Anterior cingulate cortex (tissue), 58 donors: ENCODE measurements at regions not wholly inside any gene's neighbourhood (a gene's known extent, or its start where the extent isn't known, plus 50 kb on each side); places are given as distances from the start of the nearest gene placed in this dataset.
"Not testable (repeated sequence)": the region's sequence is repeated elsewhere in the genome, so short reads cannot be mapped to it uniquely, and the experiment has no call there.

Experiments
- DNase-seq, 58 donors: peaks; one replicate each; lab custom pipeline; 2025; lab: John Stamatoyannopoulos, UW

- peak in 3 of 58 donors; percentile 4 to 44 (median 11) for DNase-seq
Observed at GRCh38 chr3:177837951-177838655, 640.8 kb upstream of the TBL1XR1 start.

GRCh38 chr3:177838766-177839350 is 641.6 kb upstream of the TBL1XR1 start:
- DNase-seq, result no peak

GRCh38 chr3:177842302-177842701 is 645.0 kb upstream of the TBL1XR1 start:
- DNase-seq, result no peak

GRCh38 chr3:177842743-177843734 is 645.8 kb upstream of the TBL1XR1 start:
- DNase-seq, result no peak

GRCh38 chr3:177852001-177852807 is 654.9 kb upstream of the TBL1XR1 start:
- no peak for DNase-seq

- DNase-seq, result no peak
Observed at GRCh38 chr3:177855021-177855420, 657.7 kb upstream of the TBL1XR1 start.

- no peak for DNase-seq
Observed at GRCh38 chr3:177860184-177860583, 662.9 kb upstream of the TBL1XR1 start.

- no peak for DNase-seq
Observed at GRCh38 chr3:177862962-177863491, 665.7 kb upstream of the TBL1XR1 start.

- DNase-seq, result not testable (repeated sequence)
Observed at GRCh38 chr3:177871267-177871666, 665.0 kb upstream of the KCNMB2 start.

- DNase-seq, result no peak
Observed at GRCh38 chr3:177878192-177878591, 658.0 kb upstream of the KCNMB2 start.

- DNase-seq, result no peak
Observed at GRCh38 chr3:177878957-177879356, 657.3 kb upstream of the KCNMB2 start.

- no peak for DNase-seq
Observed at GRCh38 chr3:177881351-177881750, 654.9 kb upstream of the KCNMB2 start.

GRCh38 chr3:177882124-177882648 is 654.0 kb upstream of the KCNMB2 start:
- DNase-seq, result no peak

- DNase-seq, result no peak
Observed at GRCh38 chr3:177883091-177883490, 653.1 kb upstream of the KCNMB2 start.

GRCh38 chr3:177883957-177884356 is 652.3 kb upstream of the KCNMB2 start:
- DNase-seq, result no peak

- DNase-seq, result no peak
Observed at GRCh38 chr3:177885063-177885462, 651.2 kb upstream of the KCNMB2 start.

GRCh38 chr3:177886501-177886900 is 649.7 kb upstream of the KCNMB2 start:
- DNase-seq, result no peak

- no peak for DNase-seq
Observed at GRCh38 chr3:177887475-177887874, 648.8 kb upstream of the KCNMB2 start.

- no peak for DNase-seq
Observed at GRCh38 chr3:177889161-177889560, 647.1 kb upstream of the KCNMB2 start.
